H1 (cell line): ENCODE measurements at regions not wholly inside any gene's neighbourhood (a gene's known extent, or its start where the extent isn't known, plus 50 kb on each side); places are given as distances from the start of the nearest gene placed in this dataset.

Experiments used
- CTCF ChIA-PET: fragments of 300-600 bp; sonication (Branson Sonifier 250); formaldehyde crosslinking; loops from one replicate; lab custom pipeline; 2021; ENCODE audit not compliant: partially characterized antibody; lab: Charles Lee
- POLR2A ChIA-PET: fragments of 300-600 bp; sonication (Branson Sonifier 250); formaldehyde crosslinking; loops from one replicate; lab custom pipeline; 2021; ENCODE audit warnings: inconsistent platforms; ENCODE audit not compliant: partially characterized antibody; lab: Charles Lee
- DNase-seq, 2 experiments: peaks; one replicate each; pipeline versions ENCODE4 v3.0.0 to v3.0.0-alpha.2; 2010 to 2022; ENCODE audit warnings: low spot score in 2 of 2, low read depth in 1 of 2, mixed read lengths in 1 of 2
- FAIRE-seq: peaks from 2 replicates; lab custom pipeline; 2011; peaks lifted over from hg19 to GRCh38; lab: Jason Lieb, UNC
- H2AFZ ChIP-seq: 2 replicates; pipeline ENCODE4 v1.8.1; 2012; ENCODE audit warnings: low read length, inconsistent platforms
- H2AK5ac ChIP-seq: 2 replicates; pipeline ENCODE4 v1.6.1; 2013; ENCODE audit warnings: low read depth, low read length
- H2BK120ac ChIP-seq: replicated peaks from 2 replicates; pipeline ENCODE3; 2013; ENCODE audit warnings: low read depth, low read length, inconsistent platforms
- H2BK12ac ChIP-seq: 2 replicates; pipeline ENCODE4 v1.6.1; 2013; ENCODE audit warnings: low read depth, low read length
- H2BK15ac ChIP-seq: 2 replicates; pipeline ENCODE4 v1.6.1; 2013; ENCODE audit warnings: low read length
- H2BK20ac ChIP-seq: 2 replicates; pipeline ENCODE4 v1.6.1; 2013; ENCODE audit warnings: low read length
- H2BK5ac ChIP-seq: 2 replicates; pipeline ENCODE4 v1.6.1; 2013; ENCODE audit warnings: low read depth, low read length
- H3K14ac ChIP-seq: 2 replicates; pipeline ENCODE4 v1.6.1; 2013; ENCODE audit warnings: inconsistent platforms; ENCODE audit not compliant: insufficient read length
- H3K18ac ChIP-seq: 2 replicates; pipeline ENCODE4 v1.6.1; 2013; ENCODE audit warnings: low read length; ENCODE audit errors: extremely low read depth
- H3K23ac ChIP-seq: 2 replicates; pipeline ENCODE4 v1.6.1; 2013; ENCODE audit warnings: inconsistent platforms; ENCODE audit not compliant: insufficient read length
- H3K23me2 ChIP-seq: 2 replicates; pipeline ENCODE4 v1.6.1; 2013; ENCODE audit warnings: low read depth, low read length
- H3K27ac ChIP-seq: 2 replicates; pipeline ENCODE4 v1.6.1; 2011; ENCODE audit warnings: low read depth, low read length, inconsistent platforms
- H3K27me3 ChIP-seq, 4 experiments: replicated peaks in 1 of 4; 1 replicate in 1 of 4; 2 replicates in 3 of 4; pipeline versions ENCODE4 v1.6.1 to v1.8.1; 2011 to 2013; ENCODE audit warnings: low read length in 3 of 4, mild to moderate bottlenecking in 3 of 4, inconsistent platforms in 2 of 4, mixed read lengths in 2 of 4, moderate library complexity in 1 of 4; ENCODE audit not compliant: control insufficient read depth in 3 of 4, insufficient read depth in 3 of 4; ENCODE audit errors: extremely low read depth in 1 of 4
- H3K36me3 ChIP-seq, 4 experiments: 2 replicates each; pipeline versions ENCODE4 v1.6.1 to v1.8.1; 2011 to 2013; ENCODE audit warnings: mild to moderate bottlenecking in 4 of 4, low read length in 3 of 4, moderate library complexity in 2 of 4, control low read depth in 1 of 4, inconsistent platforms in 1 of 4; ENCODE audit not compliant: insufficient read depth in 4 of 4, control insufficient read depth in 2 of 4
- H3K4ac ChIP-seq: replicated peaks from 2 replicates; pipeline ENCODE3; 2013; ENCODE audit warnings: low read length, low read depth, mixed read lengths, inconsistent platforms; ENCODE audit not compliant: insufficient read length
- H3K4me1 ChIP-seq, 4 experiments: replicated peaks in 1 of 4; 1 replicate in 1 of 4; 2 replicates in 3 of 4; pipeline versions ENCODE4 v1.6.1 to v1.8.1; 2011 to 2013; ENCODE audit warnings: low read length in 3 of 4, inconsistent platforms in 2 of 4, mixed read lengths in 1 of 4; ENCODE audit not compliant: insufficient read depth in 4 of 4, control insufficient read depth in 3 of 4
- H3K4me2 ChIP-seq, 2 experiments: 2 replicates each; pipeline versions ENCODE4 v1.6.1 to v1.8.1; 2011 to 2013; ENCODE audit warnings: low read depth in 2 of 2, low read length in 2 of 2, control low read depth in 1 of 2, inconsistent platforms in 1 of 2, mild to moderate bottlenecking in 1 of 2; ENCODE audit not compliant: insufficient read depth in 1 of 2
- H3K4me3 ChIP-seq, 4 experiments: fragments of 200-600, 300-600 bp in 1 of 4; sonication (generic), shearing (Covaris generic), sonication (Bioruptor Twin) in 1 of 4; 2 replicates each; pipeline versions ENCODE4 v1.5.1 to v1.8.1; 2011 to 2016; ENCODE audit warnings: low read length in 4 of 4, low read depth in 3 of 4, control low read depth in 2 of 4, inconsistent platforms in 2 of 4, mild to moderate bottlenecking in 2 of 4, mixed read lengths in 1 of 4, moderate library complexity in 1 of 4; ENCODE audit not compliant: insufficient read depth in 2 of 4; ENCODE audit errors: extremely low read depth in 1 of 4
- H3K56ac ChIP-seq: replicated peaks from 2 replicates; pipeline ENCODE3; 2013; ENCODE audit warnings: low read depth, mild to moderate bottlenecking, mixed read lengths, low read length, inconsistent platforms; ENCODE audit not compliant: insufficient read length
- H3K79me1 ChIP-seq: 2 replicates; pipeline ENCODE4 v1.6.1; 2013; ENCODE audit warnings: low read depth, low read length, control low read depth
- H3K79me2 ChIP-seq, 2 experiments: 2 replicates each; pipeline versions ENCODE4 v1.6.1 to v1.8.1; 2012 to 2013; ENCODE audit warnings: low read length in 2 of 2, mild to moderate bottlenecking in 2 of 2, inconsistent platforms in 1 of 2; ENCODE audit not compliant: insufficient read depth in 2 of 2, control insufficient read depth in 1 of 2
- H3K9ac ChIP-seq, 4 experiments: replicated peaks in 1 of 4; 1 replicate in 1 of 4; 2 replicates in 3 of 4; pipeline versions ENCODE4 v1.6.1 to v1.8.1; 2011 to 2013; ENCODE audit warnings: low read depth in 3 of 4, low read length in 3 of 4, control low read depth in 2 of 4, mild to moderate bottlenecking in 2 of 4, moderate library complexity in 2 of 4, inconsistent platforms in 1 of 4; ENCODE audit errors: extremely low read depth in 1 of 4
- H3K9me3 ChIP-seq, 2 experiments: 2 replicates each; pipeline versions ENCODE4 v1.6.1 to v1.8.1; 2012 to 2013; ENCODE audit warnings: mild to moderate bottlenecking in 2 of 2, moderate library complexity in 2 of 2, control low read depth in 1 of 2, inconsistent platforms in 1 of 2, low read depth in 1 of 2, low read length in 1 of 2, mixed read lengths in 1 of 2; ENCODE audit not compliant: insufficient read depth in 2 of 2
- H4K20me1 ChIP-seq, 2 experiments: replicated peaks in 1 of 2; 2 replicates each; pipeline versions ENCODE3 to v1.8.1; 2011 to 2013; ENCODE audit warnings: inconsistent platforms in 2 of 2, low read length in 2 of 2, mild to moderate bottlenecking in 1 of 2; ENCODE audit not compliant: insufficient read depth in 2 of 2, control insufficient read depth in 1 of 2
- H4K5ac ChIP-seq: 2 replicates; pipeline ENCODE4 v1.6.1; 2013; ENCODE audit warnings: low read length, low read depth, mixed read lengths, inconsistent platforms; ENCODE audit not compliant: insufficient read length
- H4K8ac ChIP-seq: 2 replicates; pipeline ENCODE4 v1.8.0; 2013; ENCODE audit warnings: mild to moderate bottlenecking, moderate library complexity, low read length, inconsistent platforms; ENCODE audit not compliant: insufficient read depth; ENCODE audit errors: extremely low read depth
- H4K91ac ChIP-seq: replicated peaks from 2 replicates; pipeline ENCODE3; 2013; ENCODE audit warnings: low read length, mixed read lengths, inconsistent platforms; ENCODE audit not compliant: insufficient read length
- EGR1 ChIP-seq: IDR thresholded peaks from 2 replicates; pipeline ENCODE4 v1.6.1; 2011; ENCODE audit warnings: low read depth, low read length, borderline replicate concordance
- EP300 ChIP-seq, 2 experiments: IDR thresholded peaks; 1 replicate in 1 of 2; 2 replicates in 1 of 2; pipeline ENCODE4 v1.6.1; 2011 to 2012; ENCODE audit warnings: low read depth in 2 of 2, low read length in 2 of 2, mild to moderate bottlenecking in 2 of 2, borderline replicate concordance in 1 of 2, inconsistent platforms in 1 of 2, moderate library complexity in 1 of 2
- TAF7 ChIP-seq: optimal IDR thresholded peaks from 2 replicates; pipeline ENCODE3; 2011; ENCODE audit warnings: low read depth, mild to moderate bottlenecking, inconsistent platforms, low read length, moderate library complexity, borderline replicate concordance
- WGBS, 2 experiments: shearing (Covaris generic) in 1 of 2; methylation state at CpG; one replicate each; pipeline versions ENCODE4 v1.1.6 to v1.1.7; 2013 to 2015; ENCODE audit warnings: low lambda C conversion rate in 2 of 2, mixed read lengths in 2 of 2, inconsistent platforms in 1 of 2, low coverage in 1 of 2, missing lambda C conversion rate in 1 of 2; ENCODE audit not compliant: insufficient replicate concordance in 2 of 2, insufficient coverage in 1 of 2, insufficient read length in 1 of 2; ENCODE audit errors: extremely low coverage in 1 of 2, missing lambda C conversion rate in 1 of 2; 5-methylcytosine and 5-hydroxymethylcytosine counted together

GRCh38 chr14:25522926-25523325 is 473.0 kb upstream of the STXBP6 start:
- ChIA-PET POLR2A (no interaction called here), CTCF (interaction anchor here (1.3 to 2.8 kb wide), 4 partner anchors 12 to 111 kb away, joined by 4 to 16 read pairs (median 6); no protein-coding TSS in a partner anchor)
- FAIRE-seq: no peak
- Histone ChIP-seq H3K23me2 (no peaks in the 10 kb centered on the region), H3K18ac (no peak overlapping the region), H3K79me1 (no peaks in the 10 kb centered on the region), H2AK5ac (no peak overlapping the region), H2BK15ac (no peak overlapping the region), H3K9ac (no peak overlapping the region), H3K4me2 (no peak overlapping the region), H3K4ac (no peak overlapping the region), H2BK5ac (no peak overlapping the region), H2BK120ac (no peak overlapping the region), H2BK12ac (no peak overlapping the region), H3K14ac (no peak overlapping the region), H4K20me1 (no peaks in the 10 kb centered on the region), H3K4me1 (no peaks in the 10 kb centered on the region), H4K5ac (no peak overlapping the region), H4K91ac (no peak overlapping the region), H3K56ac (no peak overlapping the region)
- 88% methylated on average over 2 of the region's 2 CpGs; no CpG with 5 or more reads in 1 of the 2 experiments for WGBS, 2 experiments
- no peak for DNase-seq
- TF ChIP-seq TAF7: no peak
- no peak for TF ChIP-seq EP300 (IDR thresholded peaks at IDR 0.05; ENCODE audit: borderline replicate concordance in 1 of 2, low read depth in 2 of 2, low read length in 2 of 2)
- TF ChIP-seq EGR1: no peak
- TF ChIP-seq, all 59 proteins: peak for 0
- no peak overlapping the region for H4K8ac ChIP-seq
- no peak overlapping the region for H3K27ac ChIP-seq
- no peaks in the 10 kb centered on the region for H3K27me3 ChIP-seq
- no peak overlapping the region for H3K23ac ChIP-seq
- H2BK20ac ChIP-seq: no peak overlapping the region
- H3K79me2 ChIP-seq: no peaks in the 10 kb centered on the region
- no peak overlapping the region for H2AFZ ChIP-seq
- H3K9me3 ChIP-seq: no peaks in the 10 kb centered on the region
- H3K4me3 ChIP-seq: no peak overlapping the region
- no peaks in the 10 kb centered on the region for H3K36me3 ChIP-seq
